Caco-2 (cell line): ENCODE measurements at regions not wholly inside any gene's neighbourhood (a gene's known extent, or its start where the extent isn't known, plus 50 kb on each side); places are given as distances from the start of the nearest gene placed in this dataset.

Experiments used
- BruUV-seq: library from RNA; stranded (reverse); fragments of 400-500 nt; replicated peaks from 2 replicates; lab custom pipeline; 2021; lab: Mats Ljungman, UMichigan
- CTCF ChIA-PET: fragments of 300-600 bp; sonication (Branson Sonifier 250); formaldehyde crosslinking; loops from one replicate; lab custom pipeline; 2022; ENCODE audit warnings: antibody characterized with exemption; lab: Charles Lee
- POLR2A ChIA-PET: fragments of 300-600 bp; sonication (Branson Sonifier 250); formaldehyde crosslinking; loops from one replicate; lab custom pipeline; 2022; ENCODE audit warnings: antibody characterized with exemption; lab: Charles Lee
- DNase-seq, 2 experiments: peaks; one replicate each; pipeline versions ENCODE4 v3.0.0 to v3.0.0-alpha.2; 2020 to 2022
- H3K27me3 ChIP-seq: replicated peaks from 2 replicates; pipeline ENCODE4 v1.6.0; 2011; ENCODE audit warnings: low read length; ENCODE audit not compliant: control insufficient read depth, insufficient read depth
- H3K36me3 ChIP-seq: 2 replicates; pipeline ENCODE4 v1.5.1; 2011; ENCODE audit warnings: low read length; ENCODE audit not compliant: control insufficient read depth, insufficient read depth
- H3K4me1 ChIP-seq: fragments of 250-450 bp; sonication (Bioruptor Pico); 2 replicates; pipeline ENCODE4 v1.5.1; 2020; ENCODE audit warnings: mild to moderate bottlenecking
- H3K4me3 ChIP-seq: 2 replicates; pipeline ENCODE4 v1.5.1; 2011; ENCODE audit warnings: low read depth, mild to moderate bottlenecking, control low read depth, low read length
- H3K9me3 ChIP-seq: fragments of 250-450 bp; sonication (Bioruptor Pico); 2 replicates; pipeline ENCODE4 v1.5.1; 2020; ENCODE audit warnings: mild to moderate bottlenecking, moderate library complexity
- H3K27ac Mint-ChIP-seq: one replicate; pipeline ENCODE4 v1.8.0; 2022; ENCODE audit warnings: mixed read lengths; ENCODE audit not compliant: unreplicated experiment
- H3K27me3 Mint-ChIP-seq: one replicate; pipeline ENCODE4 v1.8.0; 2022; ENCODE audit warnings: mixed read lengths; ENCODE audit not compliant: insufficient read depth, unreplicated experiment
- H3K36me3 Mint-ChIP-seq: one replicate; pipeline ENCODE4 v1.8.0; 2022; ENCODE audit warnings: mild to moderate bottlenecking, mixed read lengths; ENCODE audit not compliant: insufficient read depth, unreplicated experiment
- H3K4me1 Mint-ChIP-seq: one replicate; pipeline ENCODE4 v1.8.0; 2022; ENCODE audit warnings: low read depth, mixed read lengths; ENCODE audit not compliant: unreplicated experiment
- H3K4me3 Mint-ChIP-seq: one replicate; pipeline ENCODE4 v1.8.0; 2022; ENCODE audit warnings: mild to moderate bottlenecking, moderate library complexity, mixed read lengths; ENCODE audit not compliant: unreplicated experiment
- H3K9me3 Mint-ChIP-seq: one replicate; pipeline ENCODE4 v1.8.0; 2022; ENCODE audit warnings: mixed read lengths; ENCODE audit not compliant: unreplicated experiment
- CTCF ChIP-seq, 2 experiments: fragments of 200-600 bp in 1 of 2; IDR thresholded peaks; 1 replicate in 1 of 2; 2 replicates in 1 of 2; pipeline versions ENCODE4 v1.5.1 to v1.8.0; 2011 to 2022; ENCODE audit warnings: antibody characterized with exemption in 1 of 2, control low read depth in 1 of 2, inconsistent platforms in 1 of 2, low read depth in 1 of 2, low read length in 1 of 2, mild to moderate bottlenecking in 1 of 2, moderate library complexity in 1 of 2; ENCODE audit not compliant: insufficient read depth in 1 of 2, severe bottlenecking in 1 of 2, unreplicated experiment in 1 of 2
- intact Hi-C: fragments of 100-400 bp; cut with micrococcal nuclease; formaldehyde crosslinking; loops from one replicate; pipeline ENCODE4 v1.10.0; 2022; ENCODE audit not compliant: unreplicated experiment

GRCh38 chr1:67627336-67627735 is 57.7 kb upstream of the GADD45A start:
- DNase-seq: no peak
- peaks cover 19% of the 10 kb centered on the region for H3K4me1 Mint-ChIP-seq
- no peaks in the 10 kb centered on the region for H3K9me3 ChIP-seq
- no peak for TF ChIP-seq CTCF (IDR thresholded peaks at IDR 0.05; ENCODE audit: insufficient read depth in 1 of 2, low read depth in 1 of 2, low read length in 1 of 2, severe bottlenecking in 1 of 2, unreplicated experiment in 1 of 2)
- H3K27me3 Mint-ChIP-seq: no peaks in the 10 kb centered on the region
- ChIA-PET POLR2A (no interaction called here), CTCF (no interaction called here)
- no peak overlapping the region for H3K4me3 ChIP-seq
- intact Hi-C loops: no loop called here
- peaks cover 4% of the 10 kb centered on the region for H3K36me3 Mint-ChIP-seq
- H3K4me1 ChIP-seq: peaks cover 28% of the 10 kb centered on the region
- H3K27ac Mint-ChIP-seq: no peak overlapping the region
- no peaks in the 10 kb centered on the region for H3K36me3 ChIP-seq
- no TSS peak for BruUV-seq
- H3K27me3 ChIP-seq: no peaks in the 10 kb centered on the region
- no peak overlapping the region for H3K4me3 Mint-ChIP-seq
- peaks cover 8% of the 10 kb centered on the region for H3K9me3 Mint-ChIP-seq

- H3K4me3 ChIP-seq: no peak overlapping the region
- peaks cover 22% of the 10 kb centered on the region for H3K4me1 Mint-ChIP-seq
- ChIA-PET CTCF (no interaction called here), POLR2A (no interaction called here)
- DNase-seq: no peak
- no peaks in the 10 kb centered on the region for H3K27me3 Mint-ChIP-seq
- TF ChIP-seq CTCF (IDR thresholded peaks at IDR 0.05; ENCODE audit: insufficient read depth in 1 of 2, low read depth in 1 of 2, low read length in 1 of 2, severe bottlenecking in 1 of 2, unreplicated experiment in 1 of 2): no peak
- peaks cover 8% of the 10 kb centered on the region for H3K9me3 Mint-ChIP-seq
- no peak overlapping the region for H3K27ac Mint-ChIP-seq
- no peaks in the 10 kb centered on the region for H3K36me3 ChIP-seq
- no peaks in the 10 kb centered on the region for H3K9me3 ChIP-seq
- intact Hi-C loops: no loop called here
- no TSS peak for BruUV-seq
- peaks cover 34% of the 10 kb centered on the region for H3K4me1 ChIP-seq
- H3K4me3 Mint-ChIP-seq: no peak overlapping the region
- peaks cover 4% of the 10 kb centered on the region for H3K36me3 Mint-ChIP-seq
- H3K27me3 ChIP-seq: no peaks in the 10 kb centered on the region
Observed at GRCh38 chr1:67627906-67628305, 57.1 kb upstream of the GADD45A start.

GRCh38 chr1:67629370-67630075 is 55.5 kb upstream of the GADD45A start:
- Mint-ChIP-seq H3K27me3 (no peaks in the 10 kb centered on the region), H3K4me1 (peaks cover 28% of the 10 kb centered on the region), H3K4me3 (no peak overlapping the region), H3K27ac (no peak overlapping the region), H3K9me3 (peaks cover 8% of the 10 kb centered on the region), H3K36me3 (peaks cover 4% of the 10 kb centered on the region)
- no peaks in the 10 kb centered on the region for H3K36me3 ChIP-seq
- intact Hi-C loops: no loop called here
- H3K4me3 ChIP-seq: no peak overlapping the region
- no peak for TF ChIP-seq CTCF (IDR thresholded peaks at IDR 0.05; ENCODE audit: insufficient read depth in 1 of 2, low read depth in 1 of 2, low read length in 1 of 2, severe bottlenecking in 1 of 2, unreplicated experiment in 1 of 2)
- peaks cover 50% of the 10 kb centered on the region for H3K4me1 ChIP-seq
- H3K9me3 ChIP-seq: no peaks in the 10 kb centered on the region
- POLR2A ChIA-PET: no interaction called here
- no TSS peak for BruUV-seq
- no peak for DNase-seq
- CTCF ChIA-PET: no interaction called here
- no peaks in the 10 kb centered on the region for H3K27me3 ChIP-seq
